ENCODE measurements at regions not wholly inside any gene's neighbourhood (a gene's known extent, or its start where the extent isn't known, plus 50 kb on each side); places are given as distances from the start of the nearest gene placed in this dataset.
A peak's percentile ranks its signal among the peaks of the same experiment; 100 is the strongest.

GRCh38 chr22:48576333-48577013 lies 1251.2 kb downstream of the BRD1 start:
- TF ChIP-seq, protein P1, sequence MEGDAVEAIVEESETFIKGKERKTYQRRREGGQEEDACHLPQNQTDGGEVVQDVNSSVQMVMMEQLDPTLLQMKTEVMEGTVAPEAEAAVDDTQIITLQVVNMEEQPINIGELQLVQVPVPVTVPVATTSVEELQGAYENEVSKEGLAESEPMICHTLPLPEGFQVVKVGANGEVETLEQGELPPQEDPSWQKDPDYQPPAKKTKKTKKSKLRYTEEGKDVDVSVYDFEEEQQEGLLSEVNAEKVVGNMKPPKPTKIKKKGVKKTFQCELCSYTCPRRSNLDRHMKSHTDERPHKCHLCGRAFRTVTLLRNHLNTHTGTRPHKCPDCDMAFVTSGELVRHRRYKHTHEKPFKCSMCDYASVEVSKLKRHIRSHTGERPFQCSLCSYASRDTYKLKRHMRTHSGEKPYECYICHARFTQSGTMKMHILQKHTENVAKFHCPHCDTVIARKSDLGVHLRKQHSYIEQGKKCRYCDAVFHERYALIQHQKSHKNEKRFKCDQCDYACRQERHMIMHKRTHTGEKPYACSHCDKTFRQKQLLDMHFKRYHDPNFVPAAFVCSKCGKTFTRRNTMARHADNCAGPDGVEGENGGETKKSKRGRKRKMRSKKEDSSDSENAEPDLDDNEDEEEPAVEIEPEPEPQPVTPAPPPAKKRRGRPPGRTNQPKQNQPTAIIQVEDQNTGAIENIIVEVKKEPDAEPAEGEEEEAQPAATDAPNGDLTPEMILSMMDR (CRISPR knock-in tag; IDR thresholded peaks at IDR 0.05), result peak; percentile 67; the same call in 1 of the 2 replicates
- TF ChIP-seq ZNF383 (CRISPR knock-in tag; IDR thresholded peaks at IDR 0.05; ENCODE audit: borderline replicate concordance) (no peak), ATF1 (CRISPR knock-in tag; IDR thresholded peaks at IDR 0.05) (no peak), SIN3B (IDR thresholded peaks at IDR 0.05; ENCODE audit: low read length) (no peak), EZH2 (conservative IDR thresholded peaks at IDR 0.05; ENCODE audit: low read depth, low read length) (no peak), REST (IDR thresholded peaks at IDR 0.05; ENCODE audit: borderline replicate concordance in 1 of 2, low read depth in 1 of 2, low read length in 2 of 2) (no peak), ELF3 (CRISPR knock-in tag; IDR thresholded peaks at IDR 0.05) (no peak), ZNF253 (CRISPR knock-in tag; IDR thresholded peaks at IDR 0.05; ENCODE audit: borderline replicate concordance) (no peak), MED13 (CRISPR knock-in tag; IDR thresholded peaks at IDR 0.05) (no peak), TCF12 (IDR thresholded peaks at IDR 0.05) (no peak), TCF12 (CRISPR knock-in tag; IDR thresholded peaks at IDR 0.05) (no peak)

All from HepG2 (cell line).